HL-60 (cell line): ENCODE measurements at regions not wholly inside any gene's neighbourhood (a gene's known extent, or its start where the extent isn't known, plus 50 kb on each side); places are given as distances from the start of the nearest gene placed in this dataset.
"Not testable (repeated sequence)": the region's sequence is repeated elsewhere in the genome, so short reads cannot be mapped to it uniquely, and the experiment has no call there.

ENCODE experiments used
- DNase-seq, 2 experiments: peaks; one replicate each; pipeline ENCODE4 v3.0.0-alpha.2; 2010 to 2020; ENCODE audit warnings: low read depth in 1 of 2, low spot score in 1 of 2
- H3K27ac ChIP-seq: fragments of 250-450 bp; sonication (Bioruptor Pico); replicated peaks from 2 replicates; pipeline ENCODE4 v1.5.1; 2020; ENCODE audit warnings: mild to moderate bottlenecking, moderate library complexity
- H3K27me3 ChIP-seq: fragments of 250-450 bp; sonication (Bioruptor Pico); 2 replicates; pipeline ENCODE4 v1.5.1; 2021; ENCODE audit warnings: mild to moderate bottlenecking, moderate library complexity; ENCODE audit not compliant: insufficient read depth, poor library complexity, severe bottlenecking
- H3K4me3 ChIP-seq: replicated peaks from 2 replicates; pipeline ENCODE4 v1.5.1; 2011; ENCODE audit warnings: mild to moderate bottlenecking, control low read depth, low read length; ENCODE audit not compliant: insufficient read depth
- GABPA ChIP-seq: IDR thresholded peaks from 2 replicates; pipeline ENCODE4 v1.6.1; 2012; ENCODE audit warnings: low read depth
- POLR2AphosphoS5 ChIP-seq: IDR thresholded peaks from 2 replicates; pipeline ENCODE4 v1.6.1; 2012; ENCODE audit warnings: low read depth
- REST ChIP-seq: IDR thresholded peaks from 2 replicates; pipeline ENCODE4 v1.6.1; 2012; ENCODE audit warnings: low read depth; ENCODE audit not compliant: insufficient replicate concordance
- SPI1 ChIP-seq: IDR thresholded peaks from 2 replicates; pipeline ENCODE4 v1.6.1; 2012; ENCODE audit warnings: low read depth, mild to moderate bottlenecking, borderline replicate concordance
- TF ChIP-seq, protein P1 (sequence below): IDR thresholded peaks from one replicate; pipeline ENCODE4 v1.5.1; 2011; ENCODE audit warnings: low read length, control low read depth, inconsistent platforms; ENCODE audit not compliant: insufficient read depth

DNA sequence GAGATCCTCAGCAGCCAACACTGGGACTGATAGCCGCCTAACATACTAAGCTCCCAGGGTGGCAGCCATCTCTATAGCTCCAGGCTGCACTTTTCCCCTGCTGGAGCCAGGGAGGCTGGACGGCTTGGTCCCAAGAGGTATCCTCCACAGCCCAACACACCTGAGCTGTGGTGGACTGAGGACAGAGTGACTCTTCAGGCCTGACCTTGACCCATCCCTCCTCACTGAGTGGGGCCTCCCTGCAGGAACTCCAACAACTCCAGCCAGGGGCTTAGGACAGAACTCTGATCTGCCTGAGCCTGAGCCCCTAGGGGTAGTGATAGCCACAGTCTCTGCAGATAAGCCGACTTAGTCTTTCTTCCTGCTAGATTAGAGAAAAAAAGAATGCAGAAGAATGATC, 958.1 kb upstream of the PRR20A start:
- TF ChIP-seq, protein P1, sequence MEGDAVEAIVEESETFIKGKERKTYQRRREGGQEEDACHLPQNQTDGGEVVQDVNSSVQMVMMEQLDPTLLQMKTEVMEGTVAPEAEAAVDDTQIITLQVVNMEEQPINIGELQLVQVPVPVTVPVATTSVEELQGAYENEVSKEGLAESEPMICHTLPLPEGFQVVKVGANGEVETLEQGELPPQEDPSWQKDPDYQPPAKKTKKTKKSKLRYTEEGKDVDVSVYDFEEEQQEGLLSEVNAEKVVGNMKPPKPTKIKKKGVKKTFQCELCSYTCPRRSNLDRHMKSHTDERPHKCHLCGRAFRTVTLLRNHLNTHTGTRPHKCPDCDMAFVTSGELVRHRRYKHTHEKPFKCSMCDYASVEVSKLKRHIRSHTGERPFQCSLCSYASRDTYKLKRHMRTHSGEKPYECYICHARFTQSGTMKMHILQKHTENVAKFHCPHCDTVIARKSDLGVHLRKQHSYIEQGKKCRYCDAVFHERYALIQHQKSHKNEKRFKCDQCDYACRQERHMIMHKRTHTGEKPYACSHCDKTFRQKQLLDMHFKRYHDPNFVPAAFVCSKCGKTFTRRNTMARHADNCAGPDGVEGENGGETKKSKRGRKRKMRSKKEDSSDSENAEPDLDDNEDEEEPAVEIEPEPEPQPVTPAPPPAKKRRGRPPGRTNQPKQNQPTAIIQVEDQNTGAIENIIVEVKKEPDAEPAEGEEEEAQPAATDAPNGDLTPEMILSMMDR = no peak
- TF ChIP-seq REST (no peak), SPI1 (no peak), GABPA (no peak), POLR2AphosphoS5 (no peak)
- Histone ChIP-seq H3K27ac (no peak overlapping the region), H3K4me3 (no peak overlapping the region), H3K27me3 (no peaks in the 10 kb centered on the region)
- DNase-seq = no peak

DNA sequence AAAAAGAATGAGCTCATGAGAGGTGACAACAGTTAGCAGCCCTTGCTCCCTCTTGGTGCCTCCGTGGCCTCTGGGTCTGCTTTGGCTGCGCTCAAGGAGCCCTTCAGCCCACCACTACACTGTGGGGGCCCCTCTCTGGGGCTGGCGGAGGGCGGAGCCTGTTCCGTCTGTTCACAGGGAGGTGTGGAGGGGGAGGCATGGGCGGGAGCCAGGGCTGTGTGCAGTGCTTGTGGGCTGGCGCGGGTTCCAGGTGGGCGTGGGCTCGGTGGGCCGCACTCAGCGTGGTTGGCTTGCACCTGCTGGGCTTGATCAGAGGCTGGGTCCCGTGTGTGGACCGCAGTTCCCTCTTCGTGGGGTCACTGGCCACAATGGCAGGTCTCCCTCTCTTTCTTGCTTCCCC, 953.4 kb upstream of the PRR20A start:
- no peak for DNase-seq
- H3K4me3 ChIP-seq = no peak overlapping the region

GRCh38 chr13:56188582-56188981, 952.1 kb upstream of the PRR20A start:
- not testable (repeated sequence) for H3K27me3 ChIP-seq, H3K4me3 ChIP-seq, H3K27ac ChIP-seq, DNase-seq

More for the DNA sequence above, 953.4 kb upstream of the PRR20A start:
- H3K27me3 ChIP-seq = no peaks in the 10 kb centered on the region
- no peak for TF ChIP-seq REST
- no peak for TF ChIP-seq SPI1
- H3K27ac ChIP-seq = no peak overlapping the region

DNA sequence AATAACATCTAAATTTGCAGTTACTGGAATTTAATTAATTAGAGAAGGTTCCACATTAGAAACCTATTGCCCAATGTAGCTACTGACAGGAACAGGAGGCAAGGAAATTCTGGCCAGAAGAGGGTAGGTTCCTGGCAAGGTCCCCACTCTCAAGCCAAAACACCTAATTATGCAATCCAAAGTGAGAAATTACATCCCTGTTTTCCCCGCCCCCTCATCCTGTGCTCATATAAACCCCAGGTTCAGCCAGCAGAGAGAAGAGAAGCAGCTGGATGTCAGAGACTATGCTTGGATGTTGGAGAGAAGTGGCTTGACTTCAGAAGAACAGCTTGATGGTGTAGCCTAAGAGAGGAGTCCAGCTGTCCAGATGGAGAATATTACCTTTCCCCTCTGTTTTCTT, 951.3 kb upstream of the PRR20A start:
- no peak overlapping the region for H3K27ac ChIP-seq
- no peak for DNase-seq
- TF ChIP-seq POLR2AphosphoS5 = no peak
- TF ChIP-seq, protein P1 = no peak
- TF ChIP-seq SPI1 = no peak
- no peak for TF ChIP-seq REST
- TF ChIP-seq GABPA = no peak

More for the DNA sequence above, 951.3 kb upstream of the PRR20A start:
- Histone ChIP-seq H3K4me3 (no peak overlapping the region), H3K27me3 (no peaks in the 10 kb centered on the region)
